Esophagus muscularis mucosa (tissue), 3 donors: ENCODE measurements at regions not wholly inside any gene's neighbourhood (a gene's known extent, or its start where the extent isn't known, plus 50 kb on each side); places are given as distances from the start of the nearest gene placed in this dataset.
"Not testable (repeated sequence)": the region's sequence is repeated elsewhere in the genome, so short reads cannot be mapped to it uniquely, and the experiment has no call there.

Experiments
- CTCF ChIP-seq, 3 experiments: fragments of 200-600 bp in 2 of 3; fragments of 450-650 bp in 1 of 3; sonication (generic) in 2 of 3; IDR thresholded peaks; one replicate each; pipeline ENCODE4 v1.5.1; 2017 to 2019; ENCODE audit warnings: antibody characterized with exemption in 3 of 3, mild to moderate bottlenecking in 2 of 3, moderate library complexity in 1 of 3
- POLR2A ChIP-seq: fragments of 450-650 bp; IDR thresholded peaks from one replicate; pipeline ENCODE4 v1.6.1; 2017; ENCODE audit warnings: antibody characterized with exemption, moderate library complexity, mild to moderate bottlenecking, low read depth

- TF ChIP-seq POLR2A; CTCF (IDR thresholded peaks at IDR 0.05): not testable (repeated sequence)
These were observed 159.0 kb upstream of the ROPN1B start for GRCh38 chr3:125810010-125810409.
